Heart left ventricle (tissue), 16 donors: ENCODE measurements at regions not wholly inside any gene's neighbourhood (a gene's known extent, or its start where the extent isn't known, plus 50 kb on each side); places are given as distances from the start of the nearest gene placed in this dataset.
A peak's percentile ranks its signal among the peaks of the same experiment; 100 is the strongest.

Experiments used
- ATAC-seq, 4 donors: fragments of 200-7000 bp; cut with Tn5 transposase; one replicate each; pipeline ENCODE4 v1.9.1; 2020 to 2022; ENCODE audit warnings: moderate library complexity in 4 of 4, mild to moderate bottlenecking in 3 of 4, moderate number of reproducible peaks in 1 of 4
- DNase-seq, 5 donors: peaks; one replicate each; pipeline ENCODE4 v3.0.0-alpha.2; 2020
- H3K27ac ChIP-seq, 12 donors: fragments of 200-600 bp; sonication (generic) in 4 of 12; one replicate each; pipeline versions ENCODE4 v1.5.0 to v1.8.0; 2016 to 2022; ENCODE audit warnings: mild to moderate bottlenecking in 2 of 12
- H3K27me3 ChIP-seq, 9 donors: fragments of 200-600 bp; sonication (generic) in 2 of 9; one replicate each; pipeline versions ENCODE4 v1.5.1 to v1.8.0; 2016 to 2022; ENCODE audit warnings: mild to moderate bottlenecking in 3 of 9
- H3K36me3 ChIP-seq, 9 donors: fragments of 200-600 bp; sonication (generic) in 2 of 9; one replicate each; pipeline versions ENCODE4 v1.5.0 to v1.8.0; 2018 to 2022; ENCODE audit warnings: mild to moderate bottlenecking in 2 of 9
- H3K4me1 ChIP-seq, 12 donors: fragments of 200-600 bp; sonication (generic) in 4 of 12; one replicate each; pipeline versions ENCODE4 v1.5.0 to v1.8.0; 2016 to 2022; ENCODE audit warnings: mild to moderate bottlenecking in 3 of 12
- H3K4me3 ChIP-seq, 12 donors: fragments of 200-600 bp; sonication (generic) in 4 of 12; one replicate each; pipeline versions ENCODE4 v1.5.0 to v1.8.0; 2017 to 2022; ENCODE audit warnings: mild to moderate bottlenecking in 9 of 12, moderate library complexity in 4 of 12
- H3K9me3 ChIP-seq, 12 donors: fragments of 200-600 bp; sonication (generic) in 4 of 12; one replicate each; pipeline versions ENCODE4 v1.5.0 to v1.8.0; 2016 to 2022; ENCODE audit warnings: mild to moderate bottlenecking in 1 of 12
- CTCF ChIP-seq, 12 donors: fragments of 200-600 bp; sonication (generic) in 4 of 12; IDR thresholded peaks; one replicate each; pipeline versions ENCODE4 v1.5.0 to v1.8.0; 2018 to 2022; ENCODE audit warnings: antibody characterized with exemption in 12 of 12, mild to moderate bottlenecking in 5 of 12
- POLR2A ChIP-seq, 2 donors: fragments of 450-650 bp; IDR thresholded peaks; one replicate each; pipeline ENCODE4 v1.6.1; 2017; ENCODE audit warnings: antibody characterized with exemption in 2 of 2, mild to moderate bottlenecking in 2 of 2, moderate library complexity in 2 of 2
- WGBS, 4 donors: extraction: QIAGEN DNeasy Blood & Tissue Kit in 2 of 4; methylation state at CpG; one replicate each; pipeline versions ENCODE4 v1.1.5 to v1.1.7; 2013 to 2018; 5-methylcytosine and 5-hydroxymethylcytosine counted together
- intact Hi-C, 10 donors: fragments of 100-400 bp; cut with DNase I; formaldehyde crosslinking; loops; one replicate each; pipeline versions ENCODE4 v1.11.1 to v1.14.2; 2022
- donor health status: ischemic (EF 13 %, LVEDD 7.1; RV severe dilation, severe dysfunction).
- donor health status: healthy with polysubstance abuse.
- donor health status: DM: no; HTN: yes; CAD: no.
- donor health status: DM: no; HTN: no; CAD: no.
- donor health status: ischemic (EF 25% LVEDD 6.9; RV normal size, moderate dysfunction).
- donor health status: ischemic (EF 25% LVEDD 5.7; RV mildly dilated, moderate dysfunction).
- donor health status: healthy.
- donor health status: DM: yes; HTN: yes; CAD: no.
- donor health status: ischemic (EF 35%, LVEDD 5.7; RV mildly dilated, moderate dysfunction).
- donor health status: nonischemic (EF 11% LVEDD 7.7; RV severe dilation, severe dysfunction).
- donor health status: DM: yes; HTN: yes; CAD: no.
- donor health status: PGD.
- donor health status: ischemic (EF 29% LVEDD 5.4; RV normal size, mild dysfunction).
- donor health status: nonischemic (EF 23%, LVEDD 6.1; RV moderate dilation, normal function).

- H3K4me1 ChIP-seq, result peaks cover 0 to 10% (median 0%) of the 10 kb centered on the region in 12 donors
- no peak for TF ChIP-seq CTCF (IDR thresholded peaks at IDR 0.05)
- ATAC-seq (no peak), DNase-seq (no peak)
- intact Hi-C loops, result no loop called here
- WGBS, 4 donors, result 78 to 100% (median 90%) methylated on average over 1 of the region's 1 CpG
- no peaks in the 10 kb centered on the region for H3K36me3 ChIP-seq
- no peaks in the 10 kb centered on the region for H3K27me3 ChIP-seq
- H3K27ac ChIP-seq, result peak overlapping the region in 1 of 12 donors; percentile 47
- no peaks in the 10 kb centered on the region for H3K9me3 ChIP-seq
- H3K4me3 ChIP-seq, result no peak overlapping the region
Measured at GRCh38 chr12:77237896-77238295, 172.5 kb upstream of the E2F7 start.

GRCh38 chr12:77236066-77236465 is 170.7 kb upstream of the E2F7 start:
- TF ChIP-seq CTCF (IDR thresholded peaks at IDR 0.05) (no peak), POLR2A (IDR thresholded peaks at IDR 0.05) (no peak)
- DNase-seq (no peak), ATAC-seq (no peak)
- no peaks in the 10 kb centered on the region for H3K36me3 ChIP-seq
- H3K27me3 ChIP-seq, result no peaks in the 10 kb centered on the region
- intact Hi-C loops, result no loop called here
- peaks cover 0 to 21% (median 3%) of the 10 kb centered on the region in 12 donors for H3K4me1 ChIP-seq
- H3K9me3 ChIP-seq, result no peaks in the 10 kb centered on the region
- no peak overlapping the region for H3K4me3 ChIP-seq
- no peak overlapping the region for H3K27ac ChIP-seq

GRCh38 chr12:77232045-77232444 is 166.7 kb upstream of the E2F7 start:
- intact Hi-C loops, result no loop called here
- DNase-seq, result no peak
- Histone ChIP-seq H3K9me3 (no peaks in the 10 kb centered on the region), H3K27ac (peak overlapping the region in 3 of 12 donors; percentile 11 to 51 (median 51)), H3K27me3 (no peaks in the 10 kb centered on the region), H3K4me1 (peaks cover 0 to 28% (median 6%) of the 10 kb centered on the region in 12 donors), H3K4me3 (no peak overlapping the region), H3K36me3 (no peaks in the 10 kb centered on the region)
- TF ChIP-seq POLR2A (IDR thresholded peaks at IDR 0.05) (no peak), CTCF (IDR thresholded peaks at IDR 0.05) (no peak)
- peak in 1 of 4 donors; percentile 12 for ATAC-seq
- 73 to 83% (median 80%) methylated on average over 1 of the region's 1 CpG for WGBS, 4 donors

- intact Hi-C loops, result no loop called here
- peaks cover 0 to 28% (median 6%) of the 10 kb centered on the region in 12 donors for H3K4me1 ChIP-seq
- no peaks in the 10 kb centered on the region for H3K9me3 ChIP-seq
- H3K27ac ChIP-seq, result peak overlapping the region in 3 of 12 donors; percentile 11 to 51 (median 51)
- ATAC-seq (peak in 3 of 4 donors; percentile 36 to 75 (median 64)), DNase-seq (peak; percentile 24 to 75 (median 52))
- WGBS, 4 donors, result 24 to 36% (median 27%) methylated on average over 5 of the region's 5 CpGs
- H3K36me3 ChIP-seq, result no peaks in the 10 kb centered on the region
- H3K27me3 ChIP-seq, result no peaks in the 10 kb centered on the region
- H3K4me3 ChIP-seq, result no peak overlapping the region
- TF ChIP-seq CTCF (IDR thresholded peaks at IDR 0.05), result no peak
- TF ChIP-seq POLR2A (IDR thresholded peaks at IDR 0.05), result no peak
Measured at GRCh38 chr12:77231501-77231918, 166.1 kb upstream of the E2F7 start.
